Astrocyte (in vitro differentiated cells and primary cell): ENCODE measurements at regions not wholly inside any gene's neighbourhood (a gene's known extent, or its start where the extent isn't known, plus 50 kb on each side); places are given as distances from the start of the nearest gene placed in this dataset.

Source experiments
- DNase-seq: peaks from one replicate; pipeline ENCODE4 v3.0.0-alpha.2; 2010; ENCODE audit warnings: low read depth
- FAIRE-seq: peaks from 2 replicates; lab custom pipeline; 2011; peaks lifted over from hg19 to GRCh38; lab: Jason Lieb, UNC
- H2AFZ ChIP-seq: 2 replicates; pipeline ENCODE4 v1.6.0; 2012; ENCODE audit warnings: low read depth, low read length, inconsistent platforms
- H3K27ac ChIP-seq: 2 replicates; pipeline ENCODE4 v1.5.1; 2011; ENCODE audit warnings: low read depth, low read length, inconsistent platforms
- H3K27me3 ChIP-seq: 2 replicates; pipeline ENCODE4 v1.6.0; 2011; ENCODE audit warnings: low read length, inconsistent platforms; ENCODE audit not compliant: insufficient read depth
- H3K36me3 ChIP-seq: 2 replicates; pipeline ENCODE4 v1.5.1; 2011; ENCODE audit warnings: low read length, inconsistent platforms; ENCODE audit not compliant: insufficient read depth
- H3K4me1 ChIP-seq: 2 replicates; pipeline ENCODE4 v1.5.1; 2011; ENCODE audit warnings: low read length, inconsistent platforms; ENCODE audit not compliant: insufficient read depth
- H3K4me2 ChIP-seq: 2 replicates; pipeline ENCODE4 v1.6.0; 2012; ENCODE audit warnings: low read length, inconsistent platforms
- H3K4me3 ChIP-seq: 2 replicates; pipeline ENCODE4 v1.5.1; 2011; ENCODE audit warnings: low read depth, mild to moderate bottlenecking, low read length, inconsistent platforms; ENCODE audit not compliant: insufficient read depth
- H3K79me2 ChIP-seq: 2 replicates; pipeline ENCODE4 v1.6.0; 2012; ENCODE audit warnings: mild to moderate bottlenecking, low read length, inconsistent platforms; ENCODE audit not compliant: insufficient read depth
- H3K9ac ChIP-seq: 2 replicates; pipeline ENCODE4 v1.6.0; 2012; ENCODE audit warnings: mild to moderate bottlenecking, low read length, inconsistent platforms
- H3K9me3 ChIP-seq: 2 replicates; pipeline ENCODE4 v1.5.1; 2012; ENCODE audit warnings: low read depth, mild to moderate bottlenecking, low read length, inconsistent platforms; ENCODE audit not compliant: insufficient read depth
- H4K20me1 ChIP-seq: 2 replicates; pipeline ENCODE4 v1.6.0; 2012; ENCODE audit warnings: low read length, inconsistent platforms; ENCODE audit not compliant: insufficient read depth
- H3K27ac Mint-ChIP-seq: one replicate; pipeline ENCODE4 v1.8.0; 2021; ENCODE audit warnings: mild to moderate bottlenecking, mixed read lengths; ENCODE audit not compliant: unreplicated experiment
- H3K27me3 Mint-ChIP-seq: one replicate; pipeline ENCODE4 v1.8.0; 2021; ENCODE audit warnings: low read depth, mixed read lengths; ENCODE audit not compliant: unreplicated experiment
- H3K36me3 Mint-ChIP-seq: one replicate; pipeline ENCODE4 v1.8.0; 2021; ENCODE audit warnings: low read depth, mixed read lengths; ENCODE audit not compliant: unreplicated experiment
- H3K4me1 Mint-ChIP-seq: one replicate; pipeline ENCODE4 v1.8.0; 2021; ENCODE audit warnings: low read depth, mixed read lengths; ENCODE audit not compliant: unreplicated experiment
- H3K4me3 Mint-ChIP-seq: one replicate; pipeline ENCODE4 v1.8.0; 2021; ENCODE audit warnings: mild to moderate bottlenecking, moderate library complexity, mixed read lengths; ENCODE audit not compliant: unreplicated experiment
- H3K9me3 Mint-ChIP-seq: one replicate; pipeline ENCODE4 v1.8.0; 2021; ENCODE audit warnings: mild to moderate bottlenecking, mixed read lengths; ENCODE audit not compliant: unreplicated experiment
- CTCF ChIP-seq: IDR thresholded peaks from 2 replicates; pipeline ENCODE4 v1.5.1; 2011; ENCODE audit warnings: low read depth, mild to moderate bottlenecking, inconsistent platforms, low read length, moderate library complexity; ENCODE audit not compliant: insufficient read depth
- EZH2 ChIP-seq: IDR thresholded peaks from 2 replicates; pipeline ENCODE4 v1.6.1; 2012; ENCODE audit warnings: mild to moderate bottlenecking, low read length, inconsistent platforms; ENCODE audit not compliant: insufficient read depth

- Histone ChIP-seq H3K4me2 (peak overlapping the region; percentile 55), H4K20me1 (no peaks in the 10 kb centered on the region), H3K4me3 (no peak overlapping the region), H3K27me3 (peaks cover 2% of the 10 kb centered on the region), H3K79me2 (no peaks in the 10 kb centered on the region), H2AFZ (no peak overlapping the region), H3K9ac (no peak overlapping the region), H3K27ac (no peak overlapping the region), H3K36me3 (no peaks in the 10 kb centered on the region), H3K4me1 (peaks cover 17% of the 10 kb centered on the region), H3K9me3 (no peaks in the 10 kb centered on the region)
- H3K27ac Mint-ChIP-seq = no peak overlapping the region
- peaks cover 2% of the 10 kb centered on the region for H3K9me3 Mint-ChIP-seq
- no peak overlapping the region for H3K4me3 Mint-ChIP-seq
- peaks cover 1% of the 10 kb centered on the region for H3K36me3 Mint-ChIP-seq
- FAIRE-seq = peak; percentile 96
- H3K4me1 Mint-ChIP-seq = peaks cover 16% of the 10 kb centered on the region
- TF ChIP-seq EZH2 (no peak), CTCF (no peak)
- H3K27me3 Mint-ChIP-seq = peaks cover 5% of the 10 kb centered on the region
- DNase-seq = peak; percentile 84
Observed at GRCh38 chr12:11580125-11580751, 69.2 kb upstream of the ETV6 start.

GRCh38 chr12:11581179-11581755 lies 68.2 kb upstream of the ETV6 start:
- H3K36me3 ChIP-seq = no peaks in the 10 kb centered on the region
- H3K27ac ChIP-seq = no peak overlapping the region
- H3K9me3 ChIP-seq = no peaks in the 10 kb centered on the region
- Mint-ChIP-seq H3K4me3 (no peak overlapping the region), H3K36me3 (no peaks in the 10 kb centered on the region), H3K9me3 (peaks cover 2% of the 10 kb centered on the region), H3K27ac (no peak overlapping the region), H3K27me3 (peaks cover 5% of the 10 kb centered on the region), H3K4me1 (peaks cover 16% of the 10 kb centered on the region)
- H4K20me1 ChIP-seq = no peaks in the 10 kb centered on the region
- no peak overlapping the region for H3K4me2 ChIP-seq
- no peaks in the 10 kb centered on the region for H3K79me2 ChIP-seq
- H3K4me3 ChIP-seq = no peak overlapping the region
- no peak overlapping the region for H2AFZ ChIP-seq
- DNase-seq (peak; percentile 63), FAIRE-seq (no peak)
- TF ChIP-seq CTCF (peak; percentile 46), EZH2 (no peak)
- H3K9ac ChIP-seq = no peak overlapping the region
- peaks cover 2% of the 10 kb centered on the region for H3K27me3 ChIP-seq
- H3K4me1 ChIP-seq = peaks cover 17% of the 10 kb centered on the region

- H3K27ac Mint-ChIP-seq = no peak overlapping the region
- H3K4me3 Mint-ChIP-seq = no peak overlapping the region
- no peaks in the 10 kb centered on the region for H3K79me2 ChIP-seq
- no peak for FAIRE-seq
- H3K4me1 ChIP-seq = peaks cover 14% of the 10 kb centered on the region
- H3K36me3 ChIP-seq = no peaks in the 10 kb centered on the region
- peaks cover 5% of the 10 kb centered on the region for H3K27me3 Mint-ChIP-seq
- TF ChIP-seq EZH2 (no peak), CTCF (no peak)
- H4K20me1 ChIP-seq = no peaks in the 10 kb centered on the region
- no peak overlapping the region for H3K27ac ChIP-seq
- H3K9ac ChIP-seq = no peak overlapping the region
- H3K27me3 ChIP-seq = peaks cover 2% of the 10 kb centered on the region
- H3K9me3 Mint-ChIP-seq = peaks cover 2% of the 10 kb centered on the region
- no peaks in the 10 kb centered on the region for H3K9me3 ChIP-seq
- no peak overlapping the region for H2AFZ ChIP-seq
- H3K4me3 ChIP-seq = no peak overlapping the region
- DNase-seq = no peak
- no peak overlapping the region for H3K4me2 ChIP-seq
- no peaks in the 10 kb centered on the region for H3K36me3 Mint-ChIP-seq
- H3K4me1 Mint-ChIP-seq = peaks cover 15% of the 10 kb centered on the region
Observed at GRCh38 chr12:11584221-11584855, 65.1 kb upstream of the ETV6 start.
